ENCODE measurements at regions not wholly inside any gene's neighbourhood (a gene's known extent, or its start where the extent isn't known, plus 50 kb on each side); places are given as distances from the start of the nearest gene placed in this dataset.

DNA sequence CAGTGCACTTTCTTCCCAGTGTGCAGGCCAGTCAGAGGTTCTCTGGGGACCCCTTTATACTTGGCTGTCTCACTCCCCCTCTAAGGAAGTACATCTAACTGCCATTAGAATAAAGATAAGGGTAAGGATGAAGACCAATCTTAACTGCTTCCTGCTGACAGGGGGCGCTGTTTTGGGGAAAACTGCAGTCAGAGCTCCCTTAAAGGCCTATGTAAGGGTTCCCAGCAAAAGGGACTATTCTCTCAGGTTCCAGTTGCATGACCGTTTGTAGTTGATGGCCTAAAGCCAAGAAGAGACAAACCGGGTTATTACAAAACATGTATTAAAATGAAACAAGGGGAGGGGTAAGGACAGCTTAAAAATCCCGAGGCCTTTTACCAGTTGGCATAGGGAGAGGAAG, 115.6 kb upstream of the SPIN4 start:
- H3K4me3 ChIP-seq (ENCODE audit: low read depth in 1 of 3, low read length in 3 of 3) = no peak overlapping the region
- WGBS = 80% methylated on average over 4 of the region's 4 CpGs
- no peak overlapping the region for H3K27ac ChIP-seq (ENCODE audit: low read depth in 1 of 2, low read length in 2 of 2)
- TF ChIP-seq TAF1 (conservative IDR thresholded peaks at IDR 0.05) (no peak), RAD21 (IDR thresholded peaks at IDR 0.05) (no peak), JUND (IDR thresholded peaks at IDR 0.05) (no peak)
- TF ChIP-seq, protein P1, sequence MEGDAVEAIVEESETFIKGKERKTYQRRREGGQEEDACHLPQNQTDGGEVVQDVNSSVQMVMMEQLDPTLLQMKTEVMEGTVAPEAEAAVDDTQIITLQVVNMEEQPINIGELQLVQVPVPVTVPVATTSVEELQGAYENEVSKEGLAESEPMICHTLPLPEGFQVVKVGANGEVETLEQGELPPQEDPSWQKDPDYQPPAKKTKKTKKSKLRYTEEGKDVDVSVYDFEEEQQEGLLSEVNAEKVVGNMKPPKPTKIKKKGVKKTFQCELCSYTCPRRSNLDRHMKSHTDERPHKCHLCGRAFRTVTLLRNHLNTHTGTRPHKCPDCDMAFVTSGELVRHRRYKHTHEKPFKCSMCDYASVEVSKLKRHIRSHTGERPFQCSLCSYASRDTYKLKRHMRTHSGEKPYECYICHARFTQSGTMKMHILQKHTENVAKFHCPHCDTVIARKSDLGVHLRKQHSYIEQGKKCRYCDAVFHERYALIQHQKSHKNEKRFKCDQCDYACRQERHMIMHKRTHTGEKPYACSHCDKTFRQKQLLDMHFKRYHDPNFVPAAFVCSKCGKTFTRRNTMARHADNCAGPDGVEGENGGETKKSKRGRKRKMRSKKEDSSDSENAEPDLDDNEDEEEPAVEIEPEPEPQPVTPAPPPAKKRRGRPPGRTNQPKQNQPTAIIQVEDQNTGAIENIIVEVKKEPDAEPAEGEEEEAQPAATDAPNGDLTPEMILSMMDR (IDR thresholded peaks at IDR 0.05; ENCODE audit: low read depth, low read length, missing input control) = no peak
- H3K9ac ChIP-seq (ENCODE audit: low read depth in 1 of 2, low read length in 2 of 2) = no peak overlapping the region
- DNase-seq (ENCODE audit: low spot score) = no peak
- peaks cover 0 to 17% (median 7%) of the 10 kb centered on the region in 4 donors for H3K9me3 ChIP-seq (ENCODE audit: control insufficient read depth in 4 of 4, low read length in 3 of 4)
- H3K27me3 ChIP-seq (ENCODE audit: control insufficient read depth in 4 of 4, insufficient read depth in 4 of 4, low read length in 3 of 4) = no peaks in the 10 kb centered on the region
- H3K36me3 ChIP-seq (ENCODE audit: control insufficient read depth in 4 of 4, insufficient read depth in 3 of 4, low read depth in 1 of 4, low read length in 3 of 4) = peaks cover 0 to 3% (median 1%) of the 10 kb centered on the region in 4 donors
- no peaks in the 10 kb centered on the region for H3K4me1 ChIP-seq (ENCODE audit: control insufficient read depth in 4 of 4, insufficient read depth in 4 of 4, low read length in 3 of 4)

DNA sequence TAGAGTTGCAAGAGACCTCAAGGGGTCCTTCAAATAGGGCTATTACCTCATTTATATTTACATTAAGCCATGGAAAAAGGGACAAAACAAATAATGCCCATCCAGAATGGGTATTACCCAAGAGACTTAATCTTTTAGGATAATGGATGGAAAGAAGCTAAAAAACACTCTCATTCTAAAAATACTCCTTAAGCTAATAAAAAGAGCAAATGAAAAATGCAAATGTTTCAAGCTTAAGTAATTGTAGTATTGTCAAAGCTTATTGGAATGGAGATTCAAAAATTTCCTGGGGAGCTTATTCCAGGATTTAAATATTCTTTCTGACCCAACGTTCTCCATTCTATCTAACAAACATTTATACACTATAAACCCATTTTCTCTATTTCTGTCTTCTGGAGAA, 107.8 kb upstream of the SPIN4 start:
- H3K9ac ChIP-seq (ENCODE audit: low read depth in 1 of 2, low read length in 2 of 2) = no peak overlapping the region
- H3K36me3 ChIP-seq (ENCODE audit: control insufficient read depth in 4 of 4, insufficient read depth in 3 of 4, low read depth in 1 of 4, low read length in 3 of 4) = no peaks in the 10 kb centered on the region
- no peaks in the 10 kb centered on the region for H3K9me3 ChIP-seq (ENCODE audit: control insufficient read depth in 4 of 4, low read length in 3 of 4)
- H3K4me1 ChIP-seq (ENCODE audit: control insufficient read depth in 4 of 4, insufficient read depth in 4 of 4, low read length in 3 of 4) = no peaks in the 10 kb centered on the region
- H3K27me3 ChIP-seq (ENCODE audit: control insufficient read depth in 4 of 4, insufficient read depth in 4 of 4, low read length in 3 of 4) = no peaks in the 10 kb centered on the region
- WGBS = 80% methylated on average over 1 of the region's 1 CpG
- no peak overlapping the region for H3K4me3 ChIP-seq (ENCODE audit: low read depth in 1 of 3, low read length in 3 of 3)
- H3K27ac ChIP-seq (ENCODE audit: low read depth in 1 of 2, low read length in 2 of 2) = no peak overlapping the region
- DNase-seq (ENCODE audit: low spot score) = no peak
- TF ChIP-seq JUND (IDR thresholded peaks at IDR 0.05) (no peak), GABPA (IDR thresholded peaks at IDR 0.05 in 1 of 2, conservative IDR thresholded peaks at IDR 0.05 in 1 of 2) (no peak)

DNA sequence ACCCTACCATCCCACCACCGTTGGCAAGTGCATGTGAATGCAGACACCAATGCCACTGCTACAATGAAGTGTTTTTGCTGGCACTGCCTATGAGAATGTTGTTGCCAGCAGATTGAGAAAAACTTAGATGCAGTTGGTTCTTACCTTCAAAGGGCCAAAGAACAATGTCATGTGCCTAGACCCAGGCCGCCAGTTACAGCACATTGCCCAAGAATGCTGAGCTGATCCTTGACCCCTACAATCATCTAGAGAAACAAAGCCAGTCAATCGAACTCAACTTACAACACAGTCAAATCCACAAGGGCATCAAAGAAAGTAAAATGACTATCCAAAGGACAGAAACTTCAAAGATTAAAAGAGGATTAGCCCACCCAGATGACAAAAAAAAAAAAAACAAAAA, 102.4 kb upstream of the SPIN4 start:
- H3K36me3 ChIP-seq (ENCODE audit: control insufficient read depth in 4 of 4, insufficient read depth in 3 of 4, low read depth in 1 of 4, low read length in 3 of 4) = peaks cover 0 to 3% (median 1%) of the 10 kb centered on the region in 4 donors
- DNase-seq (ENCODE audit: low spot score) = no peak
- WGBS = 96% methylated on average over 3 of the region's 3 CpGs
- H3K4me3 ChIP-seq (ENCODE audit: low read depth in 1 of 3, low read length in 3 of 3) = no peak overlapping the region
- no peaks in the 10 kb centered on the region for H3K27me3 ChIP-seq (ENCODE audit: control insufficient read depth in 4 of 4, insufficient read depth in 4 of 4, low read length in 3 of 4)
- no peak overlapping the region for H3K9ac ChIP-seq (ENCODE audit: low read depth in 1 of 2, low read length in 2 of 2)
- H3K4me1 ChIP-seq (ENCODE audit: control insufficient read depth in 4 of 4, insufficient read depth in 4 of 4, low read length in 3 of 4) = no peaks in the 10 kb centered on the region
- peaks cover 0 to 3% (median 0%) of the 10 kb centered on the region in 4 donors for H3K9me3 ChIP-seq (ENCODE audit: control insufficient read depth in 4 of 4, low read length in 3 of 4)
- TF ChIP-seq NR2F2 (IDR thresholded peaks at IDR 0.05) (no peak), FOXA2 (IDR thresholded peaks at IDR 0.05) (no peak), TAF1 (conservative IDR thresholded peaks at IDR 0.05) (no peak), RXRA (IDR thresholded peaks at IDR 0.05) (no peak), EGR1 (IDR thresholded peaks at IDR 0.05; ENCODE audit: low read depth in 2 of 2) (no peak), RAD21 (IDR thresholded peaks at IDR 0.05) (no peak), HNF4A (conservative IDR thresholded peaks at IDR 0.05) (no peak), FOXA1 (IDR thresholded peaks at IDR 0.05) (no peak), JUND (IDR thresholded peaks at IDR 0.05) (no peak), HNF4G (IDR thresholded peaks at IDR 0.05) (no peak), SP1 (IDR thresholded peaks at IDR 0.05) (no peak)
- TF ChIP-seq, protein P2, sequence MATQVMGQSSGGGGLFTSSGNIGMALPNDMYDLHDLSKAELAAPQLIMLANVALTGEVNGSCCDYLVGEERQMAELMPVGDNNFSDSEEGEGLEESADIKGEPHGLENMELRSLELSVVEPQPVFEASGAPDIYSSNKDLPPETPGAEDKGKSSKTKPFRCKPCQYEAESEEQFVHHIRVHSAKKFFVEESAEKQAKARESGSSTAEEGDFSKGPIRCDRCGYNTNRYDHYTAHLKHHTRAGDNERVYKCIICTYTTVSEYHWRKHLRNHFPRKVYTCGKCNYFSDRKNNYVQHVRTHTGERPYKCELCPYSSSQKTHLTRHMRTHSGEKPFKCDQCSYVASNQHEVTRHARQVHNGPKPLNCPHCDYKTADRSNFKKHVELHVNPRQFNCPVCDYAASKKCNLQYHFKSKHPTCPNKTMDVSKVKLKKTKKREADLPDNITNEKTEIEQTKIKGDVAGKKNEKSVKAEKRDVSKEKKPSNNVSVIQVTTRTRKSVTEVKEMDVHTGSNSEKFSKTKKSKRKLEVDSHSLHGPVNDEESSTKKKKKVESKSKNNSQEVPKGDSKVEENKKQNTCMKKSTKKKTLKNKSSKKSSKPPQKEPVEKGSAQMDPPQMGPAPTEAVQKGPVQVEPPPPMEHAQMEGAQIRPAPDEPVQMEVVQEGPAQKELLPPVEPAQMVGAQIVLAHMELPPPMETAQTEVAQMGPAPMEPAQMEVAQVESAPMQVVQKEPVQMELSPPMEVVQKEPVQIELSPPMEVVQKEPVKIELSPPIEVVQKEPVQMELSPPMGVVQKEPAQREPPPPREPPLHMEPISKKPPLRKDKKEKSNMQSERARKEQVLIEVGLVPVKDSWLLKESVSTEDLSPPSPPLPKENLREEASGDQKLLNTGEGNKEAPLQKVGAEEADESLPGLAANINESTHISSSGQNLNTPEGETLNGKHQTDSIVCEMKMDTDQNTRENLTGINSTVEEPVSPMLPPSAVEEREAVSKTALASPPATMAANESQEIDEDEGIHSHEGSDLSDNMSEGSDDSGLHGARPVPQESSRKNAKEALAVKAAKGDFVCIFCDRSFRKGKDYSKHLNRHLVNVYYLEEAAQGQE (IDR thresholded peaks at IDR 0.05) = no peak
- TF ChIP-seq, protein P3, sequence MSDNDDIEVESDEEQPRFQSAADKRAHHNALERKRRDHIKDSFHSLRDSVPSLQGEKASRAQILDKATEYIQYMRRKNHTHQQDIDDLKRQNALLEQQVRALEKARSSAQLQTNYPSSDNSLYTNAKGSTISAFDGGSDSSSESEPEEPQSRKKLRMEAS (IDR thresholded peaks at IDR 0.05) = no peak
- H3K27ac ChIP-seq (ENCODE audit: low read depth in 1 of 2, low read length in 2 of 2) = no peak overlapping the region

Measured in liver (tissue), 8 donors.